NT2/D1 (cell line): ENCODE measurements at regions not wholly inside any gene's neighbourhood (a gene's known extent, or its start where the extent isn't known, plus 50 kb on each side); places are given as distances from the start of the nearest gene placed in this dataset.

Source experiments
- SUZ12 ChIP-seq: IDR thresholded peaks from 2 replicates; pipeline ENCODE4 v1.6.1; 2011; ENCODE audit not compliant: insufficient read length, insufficient read depth; ENCODE audit errors: extremely low read depth
- YY1 ChIP-seq: IDR thresholded peaks from 2 replicates; pipeline ENCODE4 v1.6.1; 2011; ENCODE audit not compliant: insufficient read length, insufficient read depth
- ZNF274 ChIP-seq: IDR thresholded peaks from 2 replicates; pipeline ENCODE4 v1.6.1; 2011; ENCODE audit warnings: mild to moderate bottlenecking, low read depth, low read length

GRCh38 chr1:14302025-14302424, 296.5 kb upstream of the KAZN start:
- TF ChIP-seq YY1: no peak
- TF ChIP-seq ZNF274: no peak
- no peak for TF ChIP-seq SUZ12
